Thoracic aorta (tissue), 2 donors: ENCODE measurements at regions not wholly inside any gene's neighbourhood (a gene's known extent, or its start where the extent isn't known, plus 50 kb on each side); places are given as distances from the start of the nearest gene placed in this dataset.

Experiments used
- ATAC-seq: fragments of 150-250 bp; one replicate; pipeline ENCODE4 v1.8.0; 2017; ENCODE audit warnings: low read depth; ENCODE audit not compliant: insufficient number of reproducible peaks, low FRiP score
- DNase-seq: peaks from one replicate; pipeline ENCODE4 v3.0.0-alpha.2; 2020; ENCODE audit warnings: low spot score
- H3K27ac ChIP-seq, 2 donors: fragments of 200-600 bp; sonication (generic); 1 replicate in 1 of 2; 2 replicates in 1 of 2; pipeline ENCODE4 v1.5.1; 2016; ENCODE audit warnings: mild to moderate bottlenecking in 2 of 2, moderate library complexity in 2 of 2
- H3K27me3 ChIP-seq: fragments of 200-600 bp; sonication (generic); replicated peaks from 2 replicates; pipeline ENCODE4 v1.6.0; 2016; ENCODE audit warnings: mild to moderate bottlenecking; ENCODE audit not compliant: insufficient read depth
- H3K36me3 ChIP-seq: fragments of 200-600 bp; sonication (generic); one replicate; pipeline ENCODE4 v1.5.1; 2016
- H3K4me1 ChIP-seq, 2 donors: fragments of 200-600 bp; sonication (generic); 1 replicate in 1 of 2; 2 replicates in 1 of 2; pipeline versions ENCODE4 v1.5.1 to v1.6.0; 2016; ENCODE audit warnings: low read depth in 2 of 2, mild to moderate bottlenecking in 1 of 2; ENCODE audit not compliant: control insufficient read depth in 1 of 2
- H3K4me3 ChIP-seq: fragments of 200-600 bp; sonication (generic); 2 replicates; pipeline ENCODE4 v1.5.1; 2016; ENCODE audit warnings: mild to moderate bottlenecking
- H3K9me3 ChIP-seq: fragments of 200-600 bp; sonication (generic); 2 replicates; pipeline ENCODE4 v1.5.1; 2016
- TF ChIP-seq, protein P1 (sequence below): fragments of 200-600 bp; sonication (generic); IDR thresholded peaks from one replicate; pipeline ENCODE4 v1.5.1; 2019; ENCODE audit warnings: antibody characterized with exemption

- no peaks in the 10 kb centered on the region for H3K27me3 ChIP-seq
- H3K36me3 ChIP-seq: no peaks in the 10 kb centered on the region
- no peak overlapping the region for H3K4me3 ChIP-seq
- no peaks in the 10 kb centered on the region for H3K4me1 ChIP-seq
- no peak for DNase-seq
- H3K9me3 ChIP-seq: no peaks in the 10 kb centered on the region
- ATAC-seq: no peak
- H3K27ac ChIP-seq: no peak overlapping the region
- TF ChIP-seq, protein P1, sequence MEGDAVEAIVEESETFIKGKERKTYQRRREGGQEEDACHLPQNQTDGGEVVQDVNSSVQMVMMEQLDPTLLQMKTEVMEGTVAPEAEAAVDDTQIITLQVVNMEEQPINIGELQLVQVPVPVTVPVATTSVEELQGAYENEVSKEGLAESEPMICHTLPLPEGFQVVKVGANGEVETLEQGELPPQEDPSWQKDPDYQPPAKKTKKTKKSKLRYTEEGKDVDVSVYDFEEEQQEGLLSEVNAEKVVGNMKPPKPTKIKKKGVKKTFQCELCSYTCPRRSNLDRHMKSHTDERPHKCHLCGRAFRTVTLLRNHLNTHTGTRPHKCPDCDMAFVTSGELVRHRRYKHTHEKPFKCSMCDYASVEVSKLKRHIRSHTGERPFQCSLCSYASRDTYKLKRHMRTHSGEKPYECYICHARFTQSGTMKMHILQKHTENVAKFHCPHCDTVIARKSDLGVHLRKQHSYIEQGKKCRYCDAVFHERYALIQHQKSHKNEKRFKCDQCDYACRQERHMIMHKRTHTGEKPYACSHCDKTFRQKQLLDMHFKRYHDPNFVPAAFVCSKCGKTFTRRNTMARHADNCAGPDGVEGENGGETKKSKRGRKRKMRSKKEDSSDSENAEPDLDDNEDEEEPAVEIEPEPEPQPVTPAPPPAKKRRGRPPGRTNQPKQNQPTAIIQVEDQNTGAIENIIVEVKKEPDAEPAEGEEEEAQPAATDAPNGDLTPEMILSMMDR: no peak
These were observed 109.4 kb upstream of the GRIK2 start for GRCh38 chr6:101284131-101284530.

GRCh38 chr6:101286146-101286545 lies 107.4 kb upstream of the GRIK2 start:
- ATAC-seq (no peak), DNase-seq (no peak)
- TF ChIP-seq, protein P1: no peak
- H3K4me3 ChIP-seq: no peak overlapping the region
- no peak overlapping the region for H3K27ac ChIP-seq
- H3K36me3 ChIP-seq: no peaks in the 10 kb centered on the region
- no peaks in the 10 kb centered on the region for H3K4me1 ChIP-seq
- H3K9me3 ChIP-seq: no peaks in the 10 kb centered on the region
- no peaks in the 10 kb centered on the region for H3K27me3 ChIP-seq

DNA sequence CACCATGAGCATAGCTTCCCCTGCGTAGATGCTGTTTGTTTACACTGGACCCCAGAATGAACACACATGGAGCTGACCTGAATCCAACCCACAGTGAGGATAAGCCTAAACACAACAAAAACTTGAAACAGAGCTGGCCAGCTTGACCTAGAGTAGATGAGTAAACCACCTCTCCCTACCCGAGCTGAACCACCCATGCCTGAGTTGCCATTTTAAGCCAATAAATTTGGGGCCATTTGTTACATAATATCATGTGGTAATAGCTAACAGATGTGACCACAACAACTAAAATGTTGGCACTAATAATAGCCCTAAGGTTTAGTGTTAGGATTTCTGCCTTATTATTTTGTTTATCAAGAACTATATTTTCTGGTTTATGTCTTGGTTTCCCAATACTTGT lies 103.2 kb upstream of the GRIK2 start:
- ATAC-seq (no peak), DNase-seq (no peak)
- TF ChIP-seq, protein P1: no peak
- Histone ChIP-seq H3K36me3 (no peaks in the 10 kb centered on the region), H3K27me3 (no peaks in the 10 kb centered on the region), H3K9me3 (no peaks in the 10 kb centered on the region), H3K27ac (no peak overlapping the region), H3K4me1 (no peaks in the 10 kb centered on the region), H3K4me3 (no peak overlapping the region)

DNA sequence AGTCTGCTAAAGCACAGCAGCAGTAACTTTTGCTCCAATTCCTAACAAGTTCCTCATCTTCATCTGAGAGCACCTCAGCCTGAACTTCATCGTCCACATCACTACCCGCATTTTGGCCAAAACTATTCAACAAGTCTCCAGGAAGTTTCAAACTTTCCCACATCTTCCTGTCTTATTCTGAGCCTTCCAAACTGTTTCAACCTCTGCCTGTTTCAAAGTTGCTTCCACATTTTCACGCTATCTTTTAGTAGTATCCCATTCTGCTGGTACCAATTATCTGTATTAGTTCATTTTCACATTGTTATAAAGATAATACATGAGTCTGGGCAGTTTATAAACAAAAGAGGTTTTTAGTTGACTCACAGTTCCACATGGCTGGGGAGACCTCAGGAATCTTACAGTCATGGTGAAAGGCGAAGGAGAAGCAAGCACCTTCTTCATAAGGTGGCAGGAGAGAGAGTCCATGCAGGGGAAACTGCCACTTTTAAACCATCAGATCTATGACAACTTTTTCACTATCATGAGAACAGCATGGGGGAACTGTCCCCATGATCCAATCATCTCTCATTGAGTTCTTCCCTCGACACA lies 99.4 kb upstream of the GRIK2 start:
- H3K4me3 ChIP-seq: no peak overlapping the region
- H3K4me1 ChIP-seq: no peaks in the 10 kb centered on the region
- H3K27ac ChIP-seq: no peak overlapping the region
- TF ChIP-seq, protein P1: no peak
- no peaks in the 10 kb centered on the region for H3K27me3 ChIP-seq
- H3K36me3 ChIP-seq: no peaks in the 10 kb centered on the region
- no peak for ATAC-seq
- no peaks in the 10 kb centered on the region for H3K9me3 ChIP-seq
- no peak for DNase-seq

- TF ChIP-seq, protein P1: no peak
- H3K4me3 ChIP-seq: no peak overlapping the region
- no peaks in the 10 kb centered on the region for H3K27me3 ChIP-seq
- H3K9me3 ChIP-seq: no peaks in the 10 kb centered on the region
- ATAC-seq (no peak), DNase-seq (no peak)
- H3K36me3 ChIP-seq: no peaks in the 10 kb centered on the region
- H3K4me1 ChIP-seq: no peaks in the 10 kb centered on the region
- no peak overlapping the region for H3K27ac ChIP-seq
These were observed 98.8 kb upstream of the GRIK2 start for GRCh38 chr6:101294676-101295075.
